HG03103 (cell line): ENCODE measurements at regions not wholly inside any gene's neighbourhood (a gene's known extent, or its start where the extent isn't known, plus 50 kb on each side); places are given as distances from the start of the nearest gene placed in this dataset.

ENCODE experiments used
- ATAC-seq: cut with Tn5 transposase; IDR thresholded peaks from one replicate; pipeline ENCODE4 v1.9.1; 2021; ENCODE audit warnings: low read depth; ENCODE audit not compliant: unreplicated experiment

DNA sequence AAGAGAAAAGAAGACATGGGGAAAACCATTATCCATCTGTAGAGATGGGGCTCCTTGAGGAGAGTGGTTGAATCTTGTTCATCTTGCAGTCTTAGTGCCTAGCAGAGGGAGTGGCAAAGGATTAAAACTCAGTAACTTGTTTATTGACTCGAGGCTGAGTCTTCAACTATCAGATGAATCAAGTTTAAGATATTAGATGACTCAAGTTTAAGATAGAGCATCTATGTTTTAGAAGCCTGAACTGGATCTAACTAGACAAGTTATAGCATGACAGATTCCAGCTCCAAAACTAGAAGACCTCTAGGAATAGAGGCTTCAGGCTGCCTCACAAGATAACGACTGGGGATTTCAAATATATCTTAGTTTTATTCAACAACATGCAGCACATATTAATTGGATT, 2277.2 kb upstream of the WWC1 start:
- ATAC-seq = no peak

DNA sequence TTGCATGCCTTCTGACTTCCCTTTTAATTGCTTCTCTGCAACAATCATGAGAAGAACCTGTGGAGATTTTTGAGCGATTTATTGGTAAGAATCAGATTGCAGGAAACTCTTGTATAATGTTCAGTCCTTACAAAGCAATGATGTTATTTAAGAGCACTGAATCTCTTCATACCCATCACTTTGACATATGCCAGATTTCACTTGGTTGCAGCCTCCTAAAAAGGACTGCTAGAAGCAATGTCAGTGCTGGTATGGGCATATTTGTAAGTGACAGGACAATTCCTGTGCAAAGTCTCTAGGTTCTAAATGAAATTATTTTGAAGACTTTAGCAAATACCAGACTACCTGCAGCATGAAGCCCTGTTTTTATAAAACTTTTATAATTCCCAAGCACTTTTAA, 2272.7 kb upstream of the WWC1 start:
- no peak for ATAC-seq

DNA sequence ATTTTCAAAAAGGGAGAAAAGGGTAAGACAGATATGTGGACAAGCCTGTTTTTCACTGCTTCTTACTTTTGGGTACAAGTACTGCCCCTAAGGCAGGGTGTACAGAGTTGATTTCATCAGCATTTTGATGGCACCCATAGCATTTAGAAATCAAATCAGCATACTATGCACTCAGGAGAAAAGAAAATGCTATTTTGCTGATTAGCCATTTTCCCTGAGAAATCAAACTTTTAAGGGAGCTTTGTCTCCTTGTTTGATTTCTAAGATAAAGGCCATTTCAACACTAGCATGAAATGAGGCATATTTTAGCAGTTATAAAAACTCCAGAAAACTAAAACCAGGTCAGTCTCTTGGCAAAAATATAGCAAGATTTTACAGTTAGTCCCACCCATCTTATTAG, 2269.4 kb upstream of the WWC1 start:
- ATAC-seq = no peak

DNA sequence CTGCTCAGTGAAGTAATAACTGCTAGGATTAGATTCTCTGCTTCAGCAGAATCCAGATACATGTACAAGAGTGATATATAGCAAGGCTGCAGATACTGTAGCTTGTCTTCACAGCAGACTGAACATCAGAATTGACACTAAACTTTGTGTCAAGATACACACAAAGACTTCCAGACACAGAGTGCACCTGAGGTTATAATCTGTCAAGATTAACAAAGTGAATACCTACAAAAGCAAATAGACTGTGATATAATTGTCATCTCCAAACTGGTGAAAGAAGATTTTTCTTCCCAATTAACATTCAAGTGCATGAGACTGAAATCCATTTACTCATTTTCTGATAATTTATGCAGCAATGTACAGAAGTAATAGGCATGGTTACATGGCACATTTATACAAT, 2266.5 kb upstream of the WWC1 start:
- ATAC-seq = no peak

DNA sequence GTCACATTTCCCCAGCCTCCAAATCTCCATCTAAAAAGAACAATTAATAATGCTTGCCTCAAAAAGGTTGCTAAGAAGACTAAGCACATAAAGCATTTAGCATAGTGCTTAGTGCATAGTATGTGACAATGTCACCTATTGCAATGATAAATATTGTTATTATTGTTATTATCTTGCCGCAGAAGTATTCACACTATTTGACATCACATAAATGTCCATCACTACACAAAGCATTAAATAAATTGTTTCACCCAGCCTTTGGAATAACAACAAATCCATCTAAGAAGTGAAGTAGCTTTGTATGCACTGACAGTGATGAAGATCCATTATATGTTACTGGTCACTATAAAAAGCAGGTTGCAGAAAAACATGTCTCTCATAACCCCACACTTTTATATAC, 2263.9 kb upstream of the WWC1 start:
- no peak for ATAC-seq

DNA sequence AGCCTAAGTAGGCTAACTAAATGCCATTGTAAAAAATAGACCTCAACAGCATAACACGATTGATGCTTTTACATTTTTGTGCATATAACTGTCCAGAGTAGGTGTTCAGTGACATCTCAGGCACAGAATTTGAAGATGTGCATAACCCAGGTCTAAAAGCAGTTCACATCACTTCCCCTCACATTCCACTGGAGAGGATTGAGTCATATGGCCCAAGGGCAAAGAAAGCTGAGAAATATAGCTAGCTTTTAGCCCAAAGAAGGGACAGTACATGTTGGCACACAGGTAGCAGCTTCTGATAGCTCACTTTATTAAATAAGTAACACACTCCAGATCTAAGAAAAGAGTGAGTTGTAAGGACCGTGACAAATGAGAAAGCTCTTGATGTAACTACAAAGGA, 2259.5 kb upstream of the WWC1 start:
- no peak for ATAC-seq

DNA sequence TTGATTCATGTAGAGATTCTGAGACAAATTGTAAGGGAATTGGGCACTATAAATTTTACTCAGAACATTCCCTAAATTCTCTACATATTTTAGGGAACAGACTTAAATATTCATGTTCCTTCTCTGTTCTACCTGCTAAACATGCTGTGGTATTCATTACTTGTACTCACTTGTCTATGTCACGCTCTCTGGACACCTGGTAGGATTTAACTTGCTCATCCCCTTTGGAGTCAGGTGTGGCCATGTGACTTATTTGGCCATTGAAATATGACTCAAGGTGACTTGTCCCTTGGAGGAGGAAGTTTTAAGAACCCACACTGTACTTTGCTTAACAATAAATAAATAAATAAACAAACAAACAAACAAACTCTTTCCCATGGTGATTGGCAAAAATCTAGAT, 2258.8 kb upstream of the WWC1 start:
- no peak for ATAC-seq

DNA sequence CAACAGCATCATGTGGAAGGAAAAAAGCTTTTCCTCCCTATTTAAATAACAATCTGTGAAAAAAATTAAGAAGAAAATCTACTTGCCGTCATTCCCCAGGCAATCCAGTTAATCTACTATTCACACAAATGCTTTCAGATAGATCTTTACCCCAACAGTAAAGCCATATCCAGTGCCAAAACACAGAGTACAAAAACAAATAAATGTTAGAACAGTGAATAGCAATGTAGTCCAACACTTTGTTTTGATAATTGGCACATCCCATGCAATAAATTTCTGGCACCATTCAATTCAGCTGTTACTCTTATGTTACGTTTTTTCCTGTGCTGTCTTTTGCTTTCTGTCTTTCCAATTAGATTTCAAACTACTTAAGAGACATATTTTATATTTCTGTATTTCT, 2245.5 kb upstream of the WWC1 start:
- no peak for ATAC-seq

DNA sequence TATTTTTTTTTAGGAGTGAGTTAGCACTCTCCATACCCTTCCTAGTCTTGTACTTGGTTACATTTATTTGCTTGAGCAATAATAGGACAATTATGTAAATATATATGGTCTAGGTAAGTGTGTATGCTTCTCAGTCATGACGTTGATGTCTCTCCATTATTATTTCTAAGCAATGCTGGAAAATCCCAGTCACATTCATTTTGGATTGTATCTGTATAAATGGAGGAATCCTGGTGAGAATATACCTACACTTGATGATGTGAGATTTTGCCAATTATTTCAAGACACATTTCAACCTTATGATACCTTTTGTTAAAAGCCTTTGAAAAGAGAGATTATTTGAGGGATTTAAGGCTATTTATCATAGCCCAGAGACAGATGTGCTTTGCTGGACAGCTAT, 2244.5 kb upstream of the WWC1 start:
- no peak for ATAC-seq

DNA sequence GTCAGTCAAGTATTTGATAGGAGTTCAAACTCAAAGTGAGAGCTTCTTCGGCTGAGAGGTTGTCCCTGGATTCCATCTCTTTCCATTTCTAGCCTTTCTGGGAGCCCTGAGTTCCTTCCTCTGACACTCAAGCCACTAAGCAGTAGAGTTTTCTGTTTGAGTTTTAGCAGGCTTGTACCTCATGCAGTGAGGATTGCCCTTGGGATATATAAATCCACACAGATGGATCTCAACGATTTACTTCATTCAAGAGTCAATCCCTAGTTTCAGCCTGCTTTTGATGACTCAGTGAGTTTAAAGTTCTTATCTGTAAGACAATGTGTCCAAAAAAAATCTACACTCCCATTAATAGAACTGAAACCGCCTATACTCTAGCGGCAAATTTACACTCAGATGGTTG, 2240.9 kb upstream of the WWC1 start:
- no peak for ATAC-seq

DNA sequence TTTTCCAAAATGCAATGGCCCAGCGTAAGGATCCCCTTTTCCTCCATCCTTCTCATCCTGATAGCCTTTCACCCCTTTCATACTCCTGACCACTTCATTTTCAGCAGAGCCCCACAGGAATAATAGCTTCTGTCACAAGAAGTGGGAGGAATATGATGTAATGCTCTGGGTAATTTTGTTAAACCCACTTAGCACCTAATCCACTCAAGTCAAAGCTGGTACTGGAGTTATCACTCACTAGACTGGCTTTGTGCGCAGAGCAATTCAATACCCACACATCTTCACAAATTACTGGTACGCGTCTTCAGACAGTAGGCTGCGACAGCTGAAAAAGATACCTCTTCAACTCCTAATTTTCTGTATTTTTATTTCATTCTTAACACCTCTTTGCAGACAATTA, 2232.8 kb upstream of the WWC1 start:
- no peak for ATAC-seq

DNA sequence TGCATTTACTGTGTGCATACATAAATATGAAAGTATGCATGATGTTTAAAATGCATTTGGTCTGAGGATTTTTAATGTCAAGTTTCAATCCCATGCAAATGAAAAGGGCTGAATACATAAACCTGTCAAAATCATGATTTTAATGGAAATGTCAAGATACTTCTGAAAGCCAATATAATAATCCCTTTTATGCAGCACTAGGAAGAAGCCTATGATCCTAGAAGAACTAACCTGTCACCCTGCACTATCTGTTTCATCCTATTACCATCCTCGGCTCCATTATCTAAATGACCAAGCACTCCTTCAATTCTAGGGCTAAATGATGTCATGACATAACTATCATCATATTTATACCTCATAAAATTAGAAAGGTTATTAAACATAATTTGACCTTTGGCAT, 2229.4 kb upstream of the WWC1 start:
- no peak for ATAC-seq

DNA sequence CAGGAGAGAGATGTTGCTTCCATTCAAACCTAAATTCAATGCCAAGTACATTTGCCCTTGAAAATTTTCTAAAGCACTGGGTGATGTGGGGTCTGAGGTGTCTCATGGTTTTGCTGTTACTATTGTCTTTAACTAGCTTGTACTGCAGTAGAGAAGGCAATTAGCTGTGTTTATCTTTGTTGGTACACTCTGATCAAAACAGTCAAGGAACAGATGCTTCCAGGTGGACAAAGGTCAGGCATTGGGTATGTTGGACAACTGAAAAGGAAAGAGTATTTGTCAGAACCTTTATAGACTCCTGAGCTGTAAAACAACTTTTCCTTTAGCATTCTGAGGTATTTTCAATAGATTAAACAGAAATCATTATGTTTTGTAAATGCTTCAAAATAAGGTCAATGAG, 2228.7 kb upstream of the WWC1 start:
- no peak for ATAC-seq

DNA sequence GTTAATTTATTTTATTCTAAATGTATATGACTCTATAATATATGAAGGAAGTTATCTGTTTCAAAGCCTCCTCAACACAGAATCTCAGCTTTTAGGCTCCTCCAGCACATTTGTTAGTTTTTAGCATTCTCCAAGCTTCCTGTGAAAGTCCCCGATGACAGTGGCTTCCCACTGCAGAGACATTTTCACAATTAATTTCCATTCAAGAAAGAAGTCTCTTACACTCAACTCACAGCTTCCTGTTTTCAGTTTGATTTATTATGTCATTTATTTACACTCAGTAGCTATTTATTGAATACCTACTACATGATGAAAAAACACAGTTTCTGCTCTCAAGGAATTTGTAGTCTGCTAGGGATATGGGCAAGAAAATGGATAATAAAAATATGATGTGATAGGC, 2228.2 kb upstream of the WWC1 start:
- ATAC-seq = no peak

DNA sequence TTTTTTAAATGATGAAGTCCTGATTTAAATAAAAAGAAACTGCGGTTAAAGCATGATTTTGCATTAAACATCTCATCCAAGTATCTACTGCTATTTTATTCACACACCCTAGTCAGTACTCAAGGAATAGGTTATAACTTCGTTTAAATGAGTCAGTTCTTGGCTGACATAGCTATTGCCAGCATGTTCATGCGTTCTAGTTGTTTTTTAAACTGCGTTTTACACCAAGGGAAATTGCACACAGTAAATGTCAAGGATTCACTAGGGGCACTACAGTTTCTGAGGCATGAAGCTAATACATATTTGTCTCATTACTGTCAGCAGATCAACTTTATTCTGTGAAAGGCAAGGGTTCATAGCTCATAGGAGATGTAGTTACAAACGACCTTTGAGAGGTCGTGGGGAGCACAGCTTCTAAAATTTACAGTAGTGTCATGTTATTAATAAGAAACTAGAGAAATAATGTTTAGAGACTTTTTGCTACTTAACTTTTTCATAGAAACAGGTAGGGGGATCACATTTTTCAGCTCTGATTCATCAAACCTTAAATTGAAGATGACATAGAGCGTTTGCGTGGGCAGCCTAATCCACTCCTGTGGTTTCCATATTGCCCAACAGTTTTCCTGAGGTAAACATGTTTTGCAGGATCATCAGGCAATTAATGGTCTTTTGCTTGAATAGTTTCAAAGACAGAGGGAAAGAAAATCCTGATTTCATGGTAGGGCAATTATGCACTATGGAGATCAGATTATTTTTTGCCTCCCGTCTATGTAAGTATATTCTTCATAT, 2222.7 kb upstream of the WWC1 start:
- ATAC-seq = no peak

DNA sequence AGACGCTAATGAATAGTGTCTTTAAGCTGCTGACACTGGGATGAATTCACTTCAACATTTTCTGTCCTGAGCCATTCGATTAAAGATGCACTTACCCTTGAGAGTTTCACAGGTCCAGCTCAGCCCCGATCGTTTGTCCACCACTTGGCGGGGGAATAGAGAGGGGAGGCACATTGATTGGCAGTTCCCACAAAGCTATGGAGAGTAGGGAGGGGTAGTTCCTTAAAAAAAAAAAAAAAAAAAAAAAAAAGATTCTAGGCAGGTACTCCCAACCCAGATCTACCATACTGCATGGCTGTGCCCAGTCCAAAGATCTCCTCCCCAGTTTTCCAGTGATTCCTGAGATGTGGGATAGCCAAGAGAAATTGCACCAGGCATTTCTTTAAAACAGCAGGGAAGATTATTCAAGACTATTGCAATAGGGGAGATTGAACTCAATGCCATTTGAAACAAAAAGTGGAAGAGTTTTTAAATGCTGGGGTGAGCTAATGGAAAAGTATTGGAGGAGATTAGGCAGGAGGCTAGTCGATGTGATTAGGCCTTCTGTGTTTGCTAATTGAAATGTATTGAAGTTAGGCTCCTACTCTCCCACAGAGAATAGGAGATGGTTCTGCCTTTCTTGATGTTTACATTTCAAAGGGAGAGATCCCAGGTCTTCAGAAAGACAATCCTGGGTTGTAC, 2217.4 kb upstream of the WWC1 start:
- ATAC-seq = no peak

DNA sequence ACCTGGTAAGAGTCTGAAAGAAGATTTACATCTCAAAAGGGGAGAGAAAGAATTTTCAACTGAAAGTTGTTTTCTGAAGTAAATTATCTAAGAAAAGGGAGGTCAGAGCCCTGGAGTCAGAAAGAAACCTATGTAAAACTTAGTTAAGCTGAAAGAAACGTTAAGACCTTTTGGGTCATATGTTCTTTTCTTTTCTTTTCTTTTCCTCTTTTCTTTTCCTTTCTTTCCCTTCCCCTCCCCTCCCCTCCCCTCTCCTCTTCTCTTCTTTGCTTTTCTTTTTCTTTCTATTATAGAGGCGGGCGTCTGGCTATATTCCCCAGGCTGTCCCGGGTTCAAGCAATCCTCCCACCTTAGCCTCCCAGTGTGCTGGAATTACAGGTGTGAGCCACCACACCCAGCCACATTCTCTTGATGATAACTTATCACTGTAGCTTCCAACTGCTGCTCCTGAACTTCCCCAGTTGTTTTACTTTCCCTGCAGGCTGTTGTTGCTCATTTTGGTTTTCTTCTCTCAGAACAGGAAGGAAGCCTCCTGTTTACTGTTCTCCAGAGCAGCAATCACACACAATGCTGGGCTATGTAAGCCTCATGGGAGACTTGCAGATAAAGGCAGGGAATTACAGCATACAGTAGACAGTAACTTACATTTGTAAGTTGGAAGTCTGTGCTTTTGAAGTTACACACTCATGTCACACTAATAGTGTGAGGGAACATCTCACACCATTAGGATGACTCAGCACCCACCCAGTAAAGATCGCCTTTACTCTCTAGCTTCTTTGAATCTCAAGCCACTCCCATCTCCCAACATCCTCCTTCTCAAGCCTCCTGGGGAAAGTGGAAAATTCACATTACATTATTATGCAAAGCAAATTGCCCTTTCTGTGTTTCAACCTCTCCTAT, 2216.6 kb upstream of the WWC1 start:
- ATAC-seq = no peak

DNA sequence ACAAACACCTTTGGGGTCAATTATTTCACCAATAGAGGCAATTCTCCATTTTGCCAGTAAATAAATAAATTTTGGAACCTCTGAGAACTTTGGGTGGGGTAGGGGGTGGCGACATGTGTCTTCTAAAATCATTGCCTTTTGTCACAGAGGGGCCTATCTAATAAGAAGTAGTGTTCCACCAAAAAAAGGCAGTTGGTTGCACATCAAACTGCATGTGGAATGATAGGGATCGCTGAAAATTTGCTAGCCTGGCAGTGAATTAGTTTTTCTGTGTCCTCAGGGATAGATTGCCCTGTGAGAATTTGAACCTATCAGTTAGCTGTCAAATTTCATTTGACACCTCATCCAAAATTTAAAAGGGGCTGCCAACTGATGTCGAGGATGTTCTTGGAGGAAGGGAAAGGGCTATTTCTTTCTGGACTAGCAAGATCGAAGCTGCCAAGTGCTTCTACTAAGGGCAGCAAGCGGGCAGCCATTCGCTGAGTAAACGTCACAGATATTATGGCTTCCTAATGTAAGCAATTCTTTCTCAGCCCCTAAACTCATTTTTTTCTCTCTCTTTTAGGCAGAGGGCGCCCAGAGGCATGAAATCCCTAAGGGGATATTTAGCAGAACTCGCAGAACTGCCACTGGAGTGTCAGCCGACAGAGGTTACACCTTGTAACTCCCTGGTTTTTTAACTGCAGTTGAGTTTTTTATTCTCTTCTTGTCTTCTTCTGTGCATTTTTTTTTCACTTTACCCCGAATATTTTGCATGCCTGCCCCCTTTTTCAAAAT, 2208.1 kb upstream of the WWC1 start:
- ATAC-seq = no peak

DNA sequence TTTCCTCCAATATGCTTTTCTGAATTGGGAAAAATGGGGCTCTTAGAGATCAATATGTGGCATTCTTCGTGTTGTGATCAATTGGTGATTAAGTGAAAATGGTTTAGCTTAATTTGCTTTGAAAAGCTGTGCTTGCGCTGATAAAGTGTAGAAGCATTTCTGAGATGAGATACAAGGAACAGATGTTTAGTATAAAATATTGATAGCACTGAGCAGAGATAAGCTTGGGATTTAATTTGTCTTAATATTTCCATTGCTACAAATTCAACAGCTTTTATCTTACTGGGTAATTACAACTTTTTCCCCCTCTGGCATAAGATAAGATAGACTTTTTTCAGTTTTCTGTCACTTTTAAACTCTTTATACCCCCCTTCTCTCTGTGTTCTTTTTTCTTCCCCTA, 2204.9 kb upstream of the WWC1 start:
- ATAC-seq = no peak

DNA sequence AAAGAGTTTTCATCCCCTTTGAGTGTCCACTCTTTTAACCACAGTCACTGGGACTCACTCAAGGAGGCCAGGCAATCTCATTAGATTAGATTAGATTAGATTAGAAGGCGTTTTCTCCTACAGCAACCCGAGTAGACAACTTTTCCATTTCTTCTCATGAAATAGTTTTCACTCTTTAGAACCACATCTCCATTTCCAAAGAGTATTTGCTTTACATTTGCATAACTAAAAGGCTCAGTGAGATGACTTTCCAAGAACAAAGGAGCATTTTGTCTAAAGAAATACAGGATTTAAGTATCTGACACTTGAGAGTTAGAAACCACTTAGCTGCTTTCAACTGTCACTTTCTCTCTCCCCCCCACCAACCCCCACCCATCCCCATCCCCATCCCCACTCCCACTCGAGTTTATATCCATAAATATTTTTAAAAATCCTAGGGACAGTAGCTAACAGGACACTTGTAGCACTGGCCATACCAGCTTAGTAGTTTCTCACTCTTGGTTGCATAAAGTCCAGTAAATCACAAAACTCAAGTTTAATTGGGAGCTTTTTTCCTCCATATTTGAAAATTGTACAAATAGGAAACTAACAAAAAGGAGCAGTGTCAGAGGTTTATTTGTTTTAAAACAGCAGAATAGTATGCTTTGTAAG, 2202.9 kb upstream of the WWC1 start:
- no peak for ATAC-seq
